ENCODE measurements at regions not wholly inside any gene's neighbourhood (a gene's known extent, or its start where the extent isn't known, plus 50 kb on each side); places are given as distances from the start of the nearest gene placed in this dataset.
"Not testable (repeated sequence)": the region's sequence is repeated elsewhere in the genome, so short reads cannot be mapped to it uniquely, and the experiment has no call there.

DNA sequence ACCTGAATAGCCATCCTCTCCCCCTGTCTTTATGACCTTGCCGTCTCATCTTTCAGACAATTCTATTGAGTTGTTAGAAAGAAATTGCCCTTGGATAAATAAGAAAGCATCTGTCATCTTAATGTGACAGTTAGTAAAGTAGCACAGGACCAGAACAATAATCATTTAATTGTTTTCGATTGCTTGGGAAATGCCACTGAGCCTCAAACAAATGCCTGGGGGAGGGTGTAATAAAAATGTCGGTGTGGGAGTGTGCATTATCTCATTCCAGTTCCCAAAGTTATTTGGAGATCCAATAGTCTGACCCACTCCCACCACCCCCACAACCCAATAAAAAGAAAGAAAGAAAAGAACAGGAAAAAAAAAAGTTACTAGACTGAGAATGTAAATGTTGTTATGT is 509.3 kb upstream of the LRRC7 start:
- peaks cover 0 to 5% (median 0%) of the 10 kb centered on the region in 3 donors for H3K9me3 Mint-ChIP-seq
- H3K4me1 Mint-ChIP-seq, result no peaks in the 10 kb centered on the region
- H3K4me3 Mint-ChIP-seq, result no peak overlapping the region
- H3K36me3 Mint-ChIP-seq, result no peaks in the 10 kb centered on the region
- no peak overlapping the region for H3K27ac Mint-ChIP-seq
- H3K27me3 Mint-ChIP-seq, result no peaks in the 10 kb centered on the region

- Mint-ChIP-seq H3K27ac (no peak overlapping the region), H3K9me3 (peaks cover 1 to 10% (median 4%) of the 10 kb centered on the region in 3 donors), H3K4me1 (no peaks in the 10 kb centered on the region), H3K27me3 (no peaks in the 10 kb centered on the region), H3K4me3 (no peak overlapping the region), H3K36me3 (peaks cover 2% of the 10 kb centered on the region)
Measured at GRCh38 chr1:69070660-69071373, 496.9 kb upstream of the LRRC7 start.

- Mint-ChIP-seq H3K4me3 (no peak overlapping the region), H3K27me3 (no peaks in the 10 kb centered on the region), H3K4me1 (no peaks in the 10 kb centered on the region), H3K9me3 (peaks cover 0 to 7% (median 4%) of the 10 kb centered on the region in 3 donors), H3K27ac (no peak overlapping the region), H3K36me3 (peaks cover 2% of the 10 kb centered on the region)
Measured at GRCh38 chr1:69073176-69073575, 494.5 kb upstream of the LRRC7 start.

GRCh38 chr1:69076631-69077030 is 491.1 kb upstream of the LRRC7 start:
- Mint-ChIP-seq H3K9me3 (peaks cover 0 to 6% (median 3%) of the 10 kb centered on the region in 3 donors), H3K4me3 (no peak overlapping the region), H3K36me3 (no peaks in the 10 kb centered on the region), H3K4me1 (no peaks in the 10 kb centered on the region), H3K27me3 (no peaks in the 10 kb centered on the region), H3K27ac (no peak overlapping the region)

GRCh38 chr1:69077198-69077597 is 490.5 kb upstream of the LRRC7 start:
- peaks cover 0 to 6% (median 3%) of the 10 kb centered on the region in 3 donors for H3K9me3 Mint-ChIP-seq
- H3K4me3 Mint-ChIP-seq, result no peak overlapping the region
- no peaks in the 10 kb centered on the region for H3K4me1 Mint-ChIP-seq
- H3K36me3 Mint-ChIP-seq, result no peaks in the 10 kb centered on the region
- H3K27me3 Mint-ChIP-seq, result no peaks in the 10 kb centered on the region
- no peak overlapping the region for H3K27ac Mint-ChIP-seq

DNA sequence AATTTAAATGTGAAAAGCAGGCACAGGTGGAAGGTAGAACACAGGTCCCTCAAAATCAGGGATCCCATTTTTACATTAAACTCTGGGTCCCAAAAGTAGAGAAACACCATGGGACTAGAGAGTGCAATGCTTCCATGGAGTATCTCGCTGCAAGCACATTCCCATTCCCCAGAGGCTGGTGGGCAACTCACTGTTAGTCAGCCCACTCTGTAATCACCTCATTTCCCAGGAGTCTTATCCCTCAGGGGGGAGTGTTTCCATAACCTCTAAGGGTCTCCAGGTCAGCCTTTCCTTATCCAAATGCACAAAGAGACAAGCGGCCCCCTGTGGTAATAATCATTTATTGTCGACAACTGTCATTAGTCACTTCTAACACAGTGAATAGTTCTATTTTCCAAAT is 490.1 kb upstream of the LRRC7 start:
- H3K36me3 Mint-ChIP-seq, result no peaks in the 10 kb centered on the region
- H3K27me3 Mint-ChIP-seq, result no peaks in the 10 kb centered on the region
- H3K4me3 Mint-ChIP-seq, result no peak overlapping the region
- no peak overlapping the region for H3K27ac Mint-ChIP-seq
- no peaks in the 10 kb centered on the region for H3K4me1 Mint-ChIP-seq
- peaks cover 0 to 8% (median 3%) of the 10 kb centered on the region in 3 donors for H3K9me3 Mint-ChIP-seq

DNA sequence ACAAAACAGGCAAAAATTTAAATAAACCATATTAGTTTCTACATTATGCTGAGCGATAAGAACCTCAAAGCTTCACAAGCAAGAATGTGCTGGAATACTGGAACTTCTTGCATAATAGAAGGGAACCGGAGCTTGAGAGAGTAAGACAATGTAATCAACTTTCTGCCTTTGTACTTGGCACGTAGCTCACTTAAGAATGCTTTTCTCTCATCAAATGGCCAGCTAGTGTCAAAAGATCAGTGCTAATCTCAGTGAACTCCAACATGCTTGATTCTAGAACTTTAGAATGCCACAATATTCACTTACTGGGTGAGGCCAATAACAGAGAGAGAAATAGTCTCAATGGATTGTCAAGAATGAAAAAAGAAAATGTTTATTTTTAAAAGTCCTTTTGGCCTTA is 486.1 kb upstream of the LRRC7 start:
- no peaks in the 10 kb centered on the region for H3K27me3 Mint-ChIP-seq
- no peak overlapping the region for H3K27ac Mint-ChIP-seq
- peaks cover 0 to 11% (median 3%) of the 10 kb centered on the region in 3 donors for H3K9me3 Mint-ChIP-seq
- H3K36me3 Mint-ChIP-seq, result no peaks in the 10 kb centered on the region
- no peaks in the 10 kb centered on the region for H3K4me1 Mint-ChIP-seq
- H3K4me3 Mint-ChIP-seq, result no peak overlapping the region

GRCh38 chr1:69082312-69082711 is 485.4 kb upstream of the LRRC7 start:
- no peaks in the 10 kb centered on the region for H3K27me3 Mint-ChIP-seq
- H3K27ac Mint-ChIP-seq, result no peak overlapping the region
- no peaks in the 10 kb centered on the region for H3K36me3 Mint-ChIP-seq
- no peak overlapping the region for H3K4me3 Mint-ChIP-seq
- H3K9me3 Mint-ChIP-seq, result peaks cover 1 to 11% (median 3%) of the 10 kb centered on the region in 3 donors
- H3K4me1 Mint-ChIP-seq, result no peaks in the 10 kb centered on the region

GRCh38 chr1:69086148-69086547 is 481.6 kb upstream of the LRRC7 start:
- H3K4me1 Mint-ChIP-seq, result no peaks in the 10 kb centered on the region
- H3K9me3 Mint-ChIP-seq, result peaks cover 2 to 22% (median 6%) of the 10 kb centered on the region in 3 donors
- no peaks in the 10 kb centered on the region for H3K27me3 Mint-ChIP-seq
- H3K27ac Mint-ChIP-seq, result no peak overlapping the region
- no peak overlapping the region for H3K4me3 Mint-ChIP-seq
- no peaks in the 10 kb centered on the region for H3K36me3 Mint-ChIP-seq

- peaks cover 2 to 26% (median 4%) of the 10 kb centered on the region in 3 donors for H3K9me3 Mint-ChIP-seq
- no peak overlapping the region for H3K27ac Mint-ChIP-seq
- H3K4me3 Mint-ChIP-seq, result no peak overlapping the region
- no peaks in the 10 kb centered on the region for H3K36me3 Mint-ChIP-seq
- no peaks in the 10 kb centered on the region for H3K27me3 Mint-ChIP-seq
- no peaks in the 10 kb centered on the region for H3K4me1 Mint-ChIP-seq
Measured at GRCh38 chr1:69088571-69088970, 479.2 kb upstream of the LRRC7 start.

GRCh38 chr1:69090170-69090569 is 477.6 kb upstream of the LRRC7 start:
- Mint-ChIP-seq H3K27ac (no peak overlapping the region), H3K9me3 (peaks cover 0 to 26% (median 4%) of the 10 kb centered on the region in 3 donors), H3K36me3 (no peaks in the 10 kb centered on the region), H3K4me3 (no peak overlapping the region), H3K27me3 (no peaks in the 10 kb centered on the region), H3K4me1 (no peaks in the 10 kb centered on the region)

GRCh38 chr1:69090752-69091151 is 477.0 kb upstream of the LRRC7 start:
- Mint-ChIP-seq H3K4me3 (no peak overlapping the region), H3K27ac (no peak overlapping the region), H3K36me3 (no peaks in the 10 kb centered on the region), H3K9me3 (peaks cover 0 to 26% (median 4%) of the 10 kb centered on the region in 3 donors), H3K27me3 (no peaks in the 10 kb centered on the region), H3K4me1 (no peaks in the 10 kb centered on the region)

- not testable (repeated sequence) for H3K27me3 Mint-ChIP-seq, H3K36me3 Mint-ChIP-seq, H3K4me1 Mint-ChIP-seq, H3K4me3 Mint-ChIP-seq, H3K9me3 Mint-ChIP-seq, H3K27ac Mint-ChIP-seq
Measured at GRCh38 chr1:69102058-69102457, 465.7 kb upstream of the LRRC7 start.

- Mint-ChIP-seq H3K27me3 (no peaks in the 10 kb centered on the region), H3K9me3 (peaks cover 2 to 6% (median 3%) of the 10 kb centered on the region in 3 donors), H3K27ac (no peak overlapping the region), H3K4me1 (no peaks in the 10 kb centered on the region), H3K4me3 (no peak overlapping the region), H3K36me3 (no peaks in the 10 kb centered on the region)
Measured at GRCh38 chr1:69103213-69103612, 464.5 kb upstream of the LRRC7 start.

DNA sequence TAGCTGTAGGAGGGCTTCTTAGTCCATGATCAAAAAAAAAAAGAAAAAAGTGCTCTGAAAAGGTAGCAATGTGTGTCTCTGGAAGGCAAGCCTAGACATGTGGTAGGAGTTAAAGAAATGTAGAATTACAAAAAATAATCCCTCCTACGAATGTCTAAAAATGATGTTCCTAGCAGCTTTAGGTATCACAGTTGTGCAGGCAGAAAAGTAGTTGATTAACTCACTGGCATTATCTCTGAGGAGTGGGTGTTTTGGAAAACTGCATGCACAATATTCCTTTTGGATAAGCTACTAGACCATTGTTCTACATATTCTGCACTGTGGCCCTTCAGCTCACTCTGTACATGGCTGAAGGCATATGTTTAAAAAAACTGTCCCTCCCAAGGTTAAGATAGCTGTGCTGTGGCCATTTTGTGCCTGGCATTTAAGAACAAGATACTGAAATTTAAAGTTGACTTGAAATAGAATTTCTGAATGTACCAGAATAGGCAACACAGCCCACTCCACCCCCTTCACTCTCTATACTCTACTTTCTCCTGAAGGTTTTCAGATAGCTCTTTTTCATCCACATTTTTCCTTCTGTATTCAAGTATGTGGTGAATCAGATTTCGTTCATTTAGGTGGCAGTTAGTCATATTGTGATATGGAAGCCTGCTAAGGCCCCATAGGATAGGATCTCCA is 463.9 kb upstream of the LRRC7 start:
- Mint-ChIP-seq H3K27ac (no peak overlapping the region), H3K4me3 (no peak overlapping the region), H3K4me1 (no peaks in the 10 kb centered on the region), H3K27me3 (no peaks in the 10 kb centered on the region), H3K36me3 (no peaks in the 10 kb centered on the region), H3K9me3 (peaks cover 2 to 6% (median 3%) of the 10 kb centered on the region in 3 donors)

DNA sequence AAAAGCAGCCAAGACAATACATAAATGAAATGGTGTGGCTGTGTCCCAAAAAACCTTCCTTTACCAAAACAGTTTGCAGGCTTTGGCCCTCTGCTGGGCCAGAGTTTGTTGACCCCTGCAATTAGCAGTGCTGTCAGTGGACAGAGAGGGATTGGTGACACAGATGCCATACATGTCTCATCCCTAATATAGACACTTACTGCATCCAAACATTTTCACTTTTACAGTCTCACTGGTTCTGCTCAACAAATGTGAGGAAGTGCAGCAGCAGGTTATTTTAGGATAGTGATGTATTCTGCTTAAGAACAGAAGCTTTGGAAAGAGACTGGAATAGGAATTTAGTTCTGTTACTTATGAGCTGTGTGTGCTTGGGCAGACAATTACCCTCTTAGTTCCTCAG is 462.8 kb upstream of the LRRC7 start:
- Mint-ChIP-seq H3K4me1 (no peaks in the 10 kb centered on the region), H3K36me3 (no peaks in the 10 kb centered on the region), H3K9me3 (peaks cover 2 to 10% (median 6%) of the 10 kb centered on the region in 3 donors), H3K4me3 (no peak overlapping the region), H3K27me3 (no peaks in the 10 kb centered on the region), H3K27ac (no peak overlapping the region)
